Endothelial cell of umbilical vein (primary cell): ENCODE measurements at regions not wholly inside any gene's neighbourhood (a gene's known extent, or its start where the extent isn't known, plus 50 kb on each side); places are given as distances from the start of the nearest gene placed in this dataset.

Source experiments
- BruUV-seq: library from RNA; stranded (reverse); fragments of 400-500 nt; replicated peaks from 2 replicates; lab custom pipeline; 2021; lab: Mats Ljungman, UMichigan
- CTCF ChIA-PET: fragments of 300-600, 350-600 bp; sonication (Branson Sonifier 250); formaldehyde crosslinking; loops from one replicate; lab custom pipeline; 2021; ENCODE audit warnings: antibody characterized with exemption, inconsistent platforms; lab: Charles Lee
- POLR2A ChIA-PET: fragments of 300-600, 350-600 bp; sonication (Branson Sonifier 250); formaldehyde crosslinking; loops from one replicate; lab custom pipeline; 2021; ENCODE audit warnings: antibody characterized with exemption, inconsistent platforms; lab: Charles Lee
- DNase-seq: peaks from one replicate; pipeline ENCODE4 v3.0.0-alpha.2; 2011; ENCODE audit warnings: low read depth, low spot score
- FAIRE-seq: peaks from 2 replicates; lab custom pipeline; 2011; peaks lifted over from hg19 to GRCh38; lab: Jason Lieb, UNC
- H2AFZ ChIP-seq: 2 replicates; pipeline ENCODE4 v1.6.0; 2012; ENCODE audit warnings: low read depth, low read length, control low read depth, inconsistent platforms
- H3K27ac ChIP-seq: 2 replicates; pipeline ENCODE4 v1.5.1; 2011; ENCODE audit warnings: low read depth, mild to moderate bottlenecking, control low read depth, low read length, moderate library complexity; ENCODE audit not compliant: insufficient read depth
- H3K27me3 ChIP-seq, 2 experiments: 2 replicates each; pipeline versions ENCODE4 v1.6.0 to v1.6.1; 2011; ENCODE audit warnings: low read length in 2 of 2, mixed read lengths in 1 of 2; ENCODE audit not compliant: control insufficient read depth in 2 of 2, insufficient read depth in 2 of 2
- H3K36me3 ChIP-seq, 2 experiments: 2 replicates in 1 of 2; 3 replicates in 1 of 2; pipeline ENCODE4 v1.5.1; 2011; ENCODE audit warnings: low read length in 2 of 2, mild to moderate bottlenecking in 1 of 2, moderate library complexity in 1 of 2; ENCODE audit not compliant: control insufficient read depth in 2 of 2, insufficient read depth in 2 of 2; ENCODE audit errors: extremely low read depth in 1 of 2
- H3K4me1 ChIP-seq: 3 replicates; pipeline ENCODE4 v1.5.1; 2011; ENCODE audit warnings: mild to moderate bottlenecking, low read length; ENCODE audit not compliant: control insufficient read depth, insufficient read depth; ENCODE audit errors: extremely low read depth
- H3K4me2 ChIP-seq: 2 replicates; pipeline ENCODE4 v1.6.1; 2011; ENCODE audit warnings: low read length, control low read depth, mixed read lengths; ENCODE audit not compliant: insufficient read depth
- H3K4me3 ChIP-seq, 3 experiments: fragments of 200-600 bp in 1 of 3; sonication (generic), shearing (Covaris generic) in 1 of 3; replicated peaks in 1 of 3; 2 replicates each; pipeline ENCODE4 v1.5.1; 2011 to 2016; ENCODE audit warnings: control low read depth in 3 of 3, low read length in 3 of 3, mild to moderate bottlenecking in 2 of 3, inconsistent platforms in 1 of 3, low read depth in 1 of 3, moderate library complexity in 1 of 3; ENCODE audit not compliant: insufficient read depth in 1 of 3
- H3K79me2 ChIP-seq: 2 replicates; pipeline ENCODE4 v1.6.0; 2012; ENCODE audit warnings: low read length, inconsistent platforms; ENCODE audit not compliant: control insufficient read depth, insufficient read depth
- H3K9ac ChIP-seq: replicated peaks from 2 replicates; pipeline ENCODE3; 2011; ENCODE audit warnings: low read length, control low read depth; ENCODE audit not compliant: insufficient read depth; ENCODE audit errors: extremely low read depth
- H3K9me1 ChIP-seq: replicated peaks from 3 replicates; pipeline ENCODE4 v1.6.0; 2011; ENCODE audit warnings: mild to moderate bottlenecking, low read length; ENCODE audit not compliant: control insufficient read depth, insufficient read depth; ENCODE audit errors: extremely low read depth
- H3K9me3 ChIP-seq: replicated peaks from 2 replicates; pipeline ENCODE4 v1.5.1; 2012; ENCODE audit warnings: low read length, inconsistent platforms; ENCODE audit not compliant: control insufficient read depth, insufficient read depth
- H4K20me1 ChIP-seq: replicated peaks from 2 replicates; pipeline ENCODE3; 2011; ENCODE audit warnings: mild to moderate bottlenecking, low read length; ENCODE audit not compliant: control insufficient read depth, insufficient read depth; ENCODE audit errors: extremely low read depth
- EZH2 ChIP-seq: IDR thresholded peaks from 2 replicates; pipeline ENCODE4 v1.6.1; 2012; ENCODE audit warnings: borderline replicate concordance, low read depth, mild to moderate bottlenecking, moderate library complexity, low read length, inconsistent platforms; ENCODE audit not compliant: severe bottlenecking
- FOS ChIP-seq: IDR thresholded peaks from 2 replicates; pipeline ENCODE4 v1.6.1; 2011; ENCODE audit warnings: mild to moderate bottlenecking, low read length, moderate library complexity, borderline replicate concordance; ENCODE audit not compliant: insufficient read depth
- GATA2 ChIP-seq: IDR thresholded peaks from 2 replicates; pipeline ENCODE4 v1.7.0; 2011; ENCODE audit warnings: low read depth, mild to moderate bottlenecking, moderate library complexity, mixed read lengths, low read length; ENCODE audit not compliant: insufficient read length, insufficient read depth
- JUN ChIP-seq: IDR thresholded peaks from 2 replicates; pipeline ENCODE4 v1.6.1; 2011; ENCODE audit warnings: borderline replicate concordance, low read depth; ENCODE audit not compliant: insufficient read length, insufficient read depth
- MYC ChIP-seq: IDR thresholded peaks from one replicate; pipeline ENCODE4 v1.6.1; 2011; ENCODE audit warnings: mild to moderate bottlenecking, low read depth, low read length
- POLR2A ChIP-seq: IDR thresholded peaks from 2 replicates; pipeline ENCODE4 v1.6.1; 2012; ENCODE audit warnings: low read depth, mild to moderate bottlenecking, control low read depth, low read length
- POLR2AphosphoS5 ChIP-seq: IDR thresholded peaks from 2 replicates; pipeline ENCODE4 v1.6.1; 2012; ENCODE audit warnings: low read depth, mild to moderate bottlenecking, control low read depth, low read length, moderate library complexity; ENCODE audit not compliant: insufficient read depth
- dilution Hi-C: fragments of 300-500 bp; cut with MboI; formaldehyde crosslinking; loops from one replicate; pipeline ENCODE4 v1.15.0; 2019; ENCODE audit warnings: low sequenced_read_pairs; ENCODE audit not compliant: extremely low pct_ligation_motif_present
- intact Hi-C: fragments of 100-400 bp; cut with micrococcal nuclease; formaldehyde crosslinking; loops from one replicate; pipeline ENCODE4 v1.10.0; 2022
- TF ChIP-seq, protein P1 (sequence below), 2 donors: IDR thresholded peaks; 1 replicate in 1 of 2; 2 replicates in 1 of 2; pipeline ENCODE4 v1.5.1; 2011; ENCODE audit warnings: low read length in 2 of 2, mild to moderate bottlenecking in 2 of 2, moderate library complexity in 2 of 2, control low read depth in 1 of 2, inconsistent platforms in 1 of 2, low read depth in 1 of 2; ENCODE audit not compliant: insufficient read depth in 1 of 2; ENCODE audit errors: extremely low read depth in 1 of 2
- TF ChIP-seq, protein P2 (sequence below): IDR thresholded peaks from 2 replicates; pipeline ENCODE4 v1.6.1; 2011; ENCODE audit not compliant: insufficient read depth, insufficient read length

- Histone ChIP-seq H3K27me3 (no peaks in the 10 kb centered on the region), H3K9me3 (no peaks in the 10 kb centered on the region), H3K27ac (no peak overlapping the region), H3K4me2 (no peak overlapping the region), H2AFZ (no peak overlapping the region), H3K36me3 (no peaks in the 10 kb centered on the region), H3K79me2 (no peaks in the 10 kb centered on the region), H3K9me1 (no peaks in the 10 kb centered on the region), H3K9ac (no peak overlapping the region), H3K4me1 (no peaks in the 10 kb centered on the region), H3K4me3 (no peak overlapping the region), H4K20me1 (no peaks in the 10 kb centered on the region)
- dilution Hi-C loops: no loop called here
- BruUV-seq: no TSS peak
- TF ChIP-seq FOS (no peak), JUN (no peak), EZH2 (no peak), POLR2AphosphoS5 (no peak), MYC (no peak), POLR2A (no peak), GATA2 (no peak)
- TF ChIP-seq, protein P1, sequence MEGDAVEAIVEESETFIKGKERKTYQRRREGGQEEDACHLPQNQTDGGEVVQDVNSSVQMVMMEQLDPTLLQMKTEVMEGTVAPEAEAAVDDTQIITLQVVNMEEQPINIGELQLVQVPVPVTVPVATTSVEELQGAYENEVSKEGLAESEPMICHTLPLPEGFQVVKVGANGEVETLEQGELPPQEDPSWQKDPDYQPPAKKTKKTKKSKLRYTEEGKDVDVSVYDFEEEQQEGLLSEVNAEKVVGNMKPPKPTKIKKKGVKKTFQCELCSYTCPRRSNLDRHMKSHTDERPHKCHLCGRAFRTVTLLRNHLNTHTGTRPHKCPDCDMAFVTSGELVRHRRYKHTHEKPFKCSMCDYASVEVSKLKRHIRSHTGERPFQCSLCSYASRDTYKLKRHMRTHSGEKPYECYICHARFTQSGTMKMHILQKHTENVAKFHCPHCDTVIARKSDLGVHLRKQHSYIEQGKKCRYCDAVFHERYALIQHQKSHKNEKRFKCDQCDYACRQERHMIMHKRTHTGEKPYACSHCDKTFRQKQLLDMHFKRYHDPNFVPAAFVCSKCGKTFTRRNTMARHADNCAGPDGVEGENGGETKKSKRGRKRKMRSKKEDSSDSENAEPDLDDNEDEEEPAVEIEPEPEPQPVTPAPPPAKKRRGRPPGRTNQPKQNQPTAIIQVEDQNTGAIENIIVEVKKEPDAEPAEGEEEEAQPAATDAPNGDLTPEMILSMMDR (IDR thresholded peaks at IDR 0.05; ENCODE audit: extremely low read depth in 1 of 2, insufficient read depth in 1 of 2, low read depth in 1 of 2, low read length in 2 of 2): no peak
- TF ChIP-seq, protein P2, sequence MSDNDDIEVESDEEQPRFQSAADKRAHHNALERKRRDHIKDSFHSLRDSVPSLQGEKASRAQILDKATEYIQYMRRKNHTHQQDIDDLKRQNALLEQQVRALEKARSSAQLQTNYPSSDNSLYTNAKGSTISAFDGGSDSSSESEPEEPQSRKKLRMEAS: no peak
- ChIA-PET CTCF (no interaction called here), POLR2A (no interaction called here)
- intact Hi-C loops: no loop called here
- DNase-seq (no peak), FAIRE-seq (no peak)
Measured at GRCh38 chrX:42463706-42464490, 314.1 kb downstream of the PPP1R2C start.
